ENCODE measurements at regions not wholly inside any gene's neighbourhood (a gene's known extent, or its start where the extent isn't known, plus 50 kb on each side); places are given as distances from the start of the nearest gene placed in this dataset.
"Not testable (repeated sequence)": the region's sequence is repeated elsewhere in the genome, so short reads cannot be mapped to it uniquely, and the experiment has no call there.

- DNase-seq (ENCODE audit: low read depth in 2 of 2): not testable (repeated sequence)
Observed at GRCh38 chr13:80691814-80692213, 350.9 kb upstream of the SPRY2 start.

- DNase-seq (ENCODE audit: low read depth in 2 of 2): no peak
Observed at GRCh38 chr13:80690208-80690607, 349.3 kb upstream of the SPRY2 start.

GRCh38 chr13:80688593-80688992, 347.7 kb upstream of the SPRY2 start:
- no peak for DNase-seq (ENCODE audit: low read depth in 2 of 2)

GRCh38 chr13:80685942-80686341, 345.0 kb upstream of the SPRY2 start:
- no peak for DNase-seq (ENCODE audit: low read depth in 2 of 2)

- no peak for DNase-seq (ENCODE audit: low read depth in 2 of 2)
Observed at GRCh38 chr13:80684217-80684991, 343.5 kb upstream of the SPRY2 start.

- DNase-seq (ENCODE audit: low read depth in 2 of 2): no peak
Observed at GRCh38 chr13:80680786-80681366, 339.9 kb upstream of the SPRY2 start.

- no peak for DNase-seq (ENCODE audit: low read depth in 2 of 2)
Observed at GRCh38 chr13:80679423-80679822, 338.5 kb upstream of the SPRY2 start.

GRCh38 chr13:80677227-80677626, 336.3 kb upstream of the SPRY2 start:
- DNase-seq (ENCODE audit: low read depth in 2 of 2): no peak

GRCh38 chr13:80675442-80675841, 334.5 kb upstream of the SPRY2 start:
- DNase-seq (ENCODE audit: low read depth in 2 of 2): not testable (repeated sequence)

- DNase-seq (ENCODE audit: low read depth in 2 of 2): no peak
Observed at GRCh38 chr13:80671773-80672172, 330.8 kb upstream of the SPRY2 start.

- DNase-seq (ENCODE audit: low read depth in 2 of 2): no peak
Observed at GRCh38 chr13:80669112-80669511, 328.2 kb upstream of the SPRY2 start.

GRCh38 chr13:80668452-80668851, 327.5 kb upstream of the SPRY2 start:
- no peak for DNase-seq (ENCODE audit: low read depth in 2 of 2)

GRCh38 chr13:80666782-80667552, 326.0 kb upstream of the SPRY2 start:
- no peak for DNase-seq (ENCODE audit: low read depth in 2 of 2)

- no peak for DNase-seq (ENCODE audit: low read depth in 2 of 2)
Observed at GRCh38 chr13:80665792-80666333, 324.9 kb upstream of the SPRY2 start.

- DNase-seq (ENCODE audit: low read depth in 2 of 2): peak in 1 of 2 donors; percentile 29
Observed at GRCh38 chr13:80664950-80665349, 324.0 kb upstream of the SPRY2 start.

- no peak for DNase-seq (ENCODE audit: low read depth in 2 of 2)
Observed at GRCh38 chr13:80663788-80664187, 322.9 kb upstream of the SPRY2 start.

- no peak for DNase-seq (ENCODE audit: low read depth in 2 of 2)
Observed at GRCh38 chr13:80658705-80659104, 317.8 kb upstream of the SPRY2 start.

GRCh38 chr13:80656512-80656904, 315.6 kb upstream of the SPRY2 start:
- no peak for DNase-seq (ENCODE audit: low read depth in 2 of 2)

GRCh38 chr13:80655778-80656511, 315.0 kb upstream of the SPRY2 start:
- DNase-seq (ENCODE audit: low read depth in 2 of 2): no peak

GRCh38 chr13:80654638-80655249, 313.8 kb upstream of the SPRY2 start:
- DNase-seq (ENCODE audit: low read depth in 2 of 2): peak in 1 of 2 donors; percentile 55

GRCh38 chr13:80649274-80649673, 308.3 kb upstream of the SPRY2 start:
- no peak for DNase-seq (ENCODE audit: low read depth in 2 of 2)
